NT2/D1 (cell line): ENCODE measurements at regions not wholly inside any gene's neighbourhood (a gene's known extent, or its start where the extent isn't known, plus 50 kb on each side); places are given as distances from the start of the nearest gene placed in this dataset.

Experiments used
- SUZ12 ChIP-seq: IDR thresholded peaks from 2 replicates; pipeline ENCODE4 v1.6.1; 2011; ENCODE audit not compliant: insufficient read length, insufficient read depth; ENCODE audit errors: extremely low read depth
- YY1 ChIP-seq: IDR thresholded peaks from 2 replicates; pipeline ENCODE4 v1.6.1; 2011; ENCODE audit not compliant: insufficient read length, insufficient read depth
- ZNF274 ChIP-seq: IDR thresholded peaks from 2 replicates; pipeline ENCODE4 v1.6.1; 2011; ENCODE audit warnings: mild to moderate bottlenecking, low read depth, low read length

DNA sequence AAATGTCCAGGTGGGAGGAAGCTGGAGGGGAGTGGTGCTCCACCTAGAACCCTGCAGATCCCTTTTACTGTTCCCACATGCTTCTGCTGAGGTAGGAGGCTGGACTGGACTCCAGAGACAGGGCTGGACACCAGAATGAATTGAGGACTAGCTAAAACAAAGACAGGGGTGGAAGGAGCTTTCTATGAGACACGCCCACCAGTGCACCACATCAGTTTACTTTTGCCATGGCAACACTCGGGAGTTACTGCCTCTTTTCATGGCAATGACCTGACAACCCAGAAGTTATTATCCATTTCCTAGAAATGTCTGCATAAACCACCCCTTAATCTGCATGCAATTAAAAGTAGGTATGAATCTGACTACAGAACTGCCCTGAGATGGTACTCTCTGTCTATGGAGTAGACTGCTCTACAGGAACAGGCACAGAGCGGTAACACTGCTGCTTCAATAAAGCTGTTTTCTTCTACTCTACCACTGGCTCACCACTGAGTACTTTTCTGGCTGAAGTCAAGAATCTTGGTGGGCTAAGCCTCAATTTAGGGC is 211.7 kb downstream of the TFAP2C start:
- TF ChIP-seq YY1: no peak
- no peak for TF ChIP-seq ZNF274
- no peak for TF ChIP-seq SUZ12
